Hepatocyte (in vitro differentiated cells): ENCODE measurements at regions not wholly inside any gene's neighbourhood (a gene's known extent, or its start where the extent isn't known, plus 50 kb on each side); places are given as distances from the start of the nearest gene placed in this dataset.

Experiments
- EZH2 ChIP-seq: fragments of 200-600 bp; sonication (generic); IDR thresholded peaks from 2 replicates; pipeline ENCODE4 v1.6.1; 2016; ENCODE audit warnings: antibody characterized with exemption, mild to moderate bottlenecking, borderline replicate concordance
- TF ChIP-seq, protein P1 (sequence below): fragments of 200-600 bp; sonication (generic); IDR thresholded peaks from 2 replicates; pipeline ENCODE4 v1.5.1; 2016; ENCODE audit warnings: antibody characterized with exemption, mild to moderate bottlenecking; ENCODE audit not compliant: poor library complexity

DNA sequence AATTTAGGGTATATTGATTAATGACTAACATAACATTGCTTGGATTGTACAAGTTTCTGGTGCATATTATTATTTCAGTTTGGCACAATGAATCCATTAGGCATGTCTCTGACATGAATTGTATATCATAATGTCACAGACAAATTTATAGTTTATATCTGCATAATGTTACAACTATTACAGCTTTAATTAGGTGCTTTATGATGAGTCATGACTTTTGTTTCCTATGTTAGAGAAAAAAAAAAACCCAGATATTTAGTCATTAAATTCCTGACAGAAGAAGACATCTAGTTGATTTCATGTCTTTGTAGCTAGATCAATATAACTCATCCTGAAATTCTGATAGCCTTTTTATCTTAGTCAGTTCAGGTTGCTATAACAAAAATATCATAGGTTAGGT, 385.7 kb upstream of the EPHA5 start:
- TF ChIP-seq, protein P1, sequence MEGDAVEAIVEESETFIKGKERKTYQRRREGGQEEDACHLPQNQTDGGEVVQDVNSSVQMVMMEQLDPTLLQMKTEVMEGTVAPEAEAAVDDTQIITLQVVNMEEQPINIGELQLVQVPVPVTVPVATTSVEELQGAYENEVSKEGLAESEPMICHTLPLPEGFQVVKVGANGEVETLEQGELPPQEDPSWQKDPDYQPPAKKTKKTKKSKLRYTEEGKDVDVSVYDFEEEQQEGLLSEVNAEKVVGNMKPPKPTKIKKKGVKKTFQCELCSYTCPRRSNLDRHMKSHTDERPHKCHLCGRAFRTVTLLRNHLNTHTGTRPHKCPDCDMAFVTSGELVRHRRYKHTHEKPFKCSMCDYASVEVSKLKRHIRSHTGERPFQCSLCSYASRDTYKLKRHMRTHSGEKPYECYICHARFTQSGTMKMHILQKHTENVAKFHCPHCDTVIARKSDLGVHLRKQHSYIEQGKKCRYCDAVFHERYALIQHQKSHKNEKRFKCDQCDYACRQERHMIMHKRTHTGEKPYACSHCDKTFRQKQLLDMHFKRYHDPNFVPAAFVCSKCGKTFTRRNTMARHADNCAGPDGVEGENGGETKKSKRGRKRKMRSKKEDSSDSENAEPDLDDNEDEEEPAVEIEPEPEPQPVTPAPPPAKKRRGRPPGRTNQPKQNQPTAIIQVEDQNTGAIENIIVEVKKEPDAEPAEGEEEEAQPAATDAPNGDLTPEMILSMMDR, result no peak
- no peak for TF ChIP-seq EZH2
